HepG2 (cell line): ENCODE measurements at regions not wholly inside any gene's neighbourhood (a gene's known extent, or its start where the extent isn't known, plus 50 kb on each side); places are given as distances from the start of the nearest gene placed in this dataset.

Source experiments
- ARHGAP35 ChIP-seq: sonication (generic); formaldehyde crosslinking; IDR thresholded peaks from 2 replicates; pipeline ENCODE4 v1.9.0; 2022; ENCODE audit warnings: mild to moderate bottlenecking, inconsistent platforms, moderate library complexity, missing genetic modification reagents, borderline replicate concordance
- EHMT2 ChIP-seq: fragments of 200-600 bp; sonication (generic); IDR thresholded peaks from 2 replicates; pipeline ENCODE4 v1.7.0; 2017; ENCODE audit warnings: antibody characterized with exemption, low read depth, low read length, borderline replicate concordance
- FOXP4 ChIP-seq: sonication (generic); formaldehyde crosslinking; IDR thresholded peaks from 2 replicates; pipeline ENCODE4 v1.4.0; 2020; ENCODE audit warnings: missing genetic modification reagents
- HMGA1 ChIP-seq: sonication (generic); formaldehyde crosslinking; conservative IDR thresholded peaks from 2 replicates; pipeline ENCODE4 v1.4.0; 2020; ENCODE audit warnings: missing genetic modification reagents
- HNRNPUL1 ChIP-seq: fragments of 200-400 bp; formaldehyde crosslinking; IDR thresholded peaks from 2 replicates; pipeline ENCODE4 v1.6.1; 2017; ENCODE audit warnings: low read depth, mild to moderate bottlenecking, low read length, moderate library complexity
- MEIS2 ChIP-seq: sonication (generic); formaldehyde crosslinking; IDR thresholded peaks from 2 replicates; pipeline ENCODE4 v1.9.0; 2021; ENCODE audit warnings: mild to moderate bottlenecking, missing genetic modification reagents
- MIXL1 ChIP-seq: IDR thresholded peaks from 2 replicates; pipeline ENCODE4 v1.6.1; 2016
- NFE2L2 ChIP-seq: fragments of 150-350 bp; IDR thresholded peaks from 2 replicates; pipeline ENCODE4 v1.6.1; 2014; ENCODE audit warnings: low read length
- NONO ChIP-seq, 2 experiments: fragments of 450-650 bp in 1 of 2; sonication (generic) in 1 of 2; formaldehyde crosslinking in 1 of 2; IDR thresholded peaks in 1 of 2; conservative IDR thresholded peaks in 1 of 2; 2 replicates each; pipeline versions ENCODE4 v1.6.1 to v1.8.0; 2017 to 2022; ENCODE audit warnings: mild to moderate bottlenecking in 1 of 2, missing genetic modification reagents in 1 of 2, moderate library complexity in 1 of 2
- POLR2AphosphoS5 ChIP-seq: IDR thresholded peaks from 2 replicates; pipeline ENCODE4 v1.6.1; 2012; ENCODE audit warnings: low read depth, low read length
- REST ChIP-seq, 2 experiments: IDR thresholded peaks; 2 replicates each; pipeline ENCODE4 v1.6.1; 2011 to 2012; ENCODE audit warnings: low read length in 2 of 2, borderline replicate concordance in 1 of 2, low read depth in 1 of 2, mild to moderate bottlenecking in 1 of 2, moderate library complexity in 1 of 2
- RNF219 ChIP-seq: sonication (generic); formaldehyde crosslinking; IDR thresholded peaks from 2 replicates; pipeline ENCODE4 v1.5.0; 2020; ENCODE audit warnings: mild to moderate bottlenecking, missing genetic modification reagents
- SALL1 ChIP-seq: sonication (generic); formaldehyde crosslinking; IDR thresholded peaks from 2 replicates; pipeline ENCODE4 v1.8.0; 2022; ENCODE audit warnings: mild to moderate bottlenecking, missing genetic modification reagents
- SIX1 ChIP-seq: sonication (generic); formaldehyde crosslinking; IDR thresholded peaks from 2 replicates; pipeline ENCODE4 v1.4.0; 2020; ENCODE audit warnings: missing genetic modification reagents, borderline replicate concordance
- SMYD3 ChIP-seq: sonication (generic); formaldehyde crosslinking; IDR thresholded peaks from 2 replicates; pipeline ENCODE4 v1.8.1; 2023; ENCODE audit warnings: mild to moderate bottlenecking, missing genetic modification reagents
- SOX5 ChIP-seq: IDR thresholded peaks from 2 replicates; pipeline ENCODE4 v1.6.1; 2016; ENCODE audit warnings: borderline replicate concordance
- SP1 ChIP-seq, 2 experiments: fragments of 450-650 bp in 1 of 2; sonication (generic) in 1 of 2; formaldehyde crosslinking in 1 of 2; IDR thresholded peaks; 2 replicates each; pipeline versions ENCODE4 v1.4.0 to v1.6.1; 2016 to 2020; ENCODE audit warnings: missing genetic modification reagents in 1 of 2
- TEAD2 ChIP-seq: sonication (generic); formaldehyde crosslinking; IDR thresholded peaks from 2 replicates; pipeline ENCODE4 v1.9.0; 2021; ENCODE audit warnings: missing genetic modification reagents
- WIZ ChIP-seq: sonication (generic); formaldehyde crosslinking; IDR thresholded peaks from 2 replicates; pipeline ENCODE4 v1.5.1; 2020; ENCODE audit warnings: mild to moderate bottlenecking, missing genetic modification reagents
- ZNF354B ChIP-seq: sonication (generic); formaldehyde crosslinking; IDR thresholded peaks from 2 replicates; pipeline ENCODE4 v1.8.0; 2022; ENCODE audit warnings: mild to moderate bottlenecking, missing genetic modification reagents
- ZNF431 ChIP-seq: sonication (generic); formaldehyde crosslinking; IDR thresholded peaks from 2 replicates; pipeline ENCODE4 v1.9.0; 2022; ENCODE audit warnings: missing genetic modification reagents, low read depth, mild to moderate bottlenecking, borderline replicate concordance

- TF ChIP-seq ARHGAP35 (CRISPR knock-in tag) (no peak), SALL1 (CRISPR knock-in tag) (peak; percentile 28; the same call in 1 of the 2 replicates), REST (IDR thresholded peaks at IDR 0.05; ENCODE audit: borderline replicate concordance in 1 of 2, low read depth in 1 of 2, low read length in 2 of 2) (peak; percentile 82 to 93), FOXP4 (CRISPR knock-in tag) (no peak), ZNF431 (CRISPR knock-in tag) (no peak), RNF219 (CRISPR knock-in tag) (no peak), TEAD2 (CRISPR knock-in tag) (no peak), SIX1 (CRISPR knock-in tag) (no peak), SP1 (IDR thresholded peaks at IDR 0.05) (no peak), SP1 (CRISPR knock-in tag; IDR thresholded peaks at IDR 0.05) (no peak), MIXL1 (CRISPR knock-in tag) (0 out of 2 replicates have a peak, but pooled peaks have one; percentile 14), WIZ (CRISPR knock-in tag) (peak; percentile 89), SMYD3 (CRISPR knock-in tag) (no peak), EHMT2 (peak; percentile 95), SOX5 (CRISPR knock-in tag) (no peak), ZNF354B (no peak), NONO (IDR thresholded peaks at IDR 0.05) (no peak), NONO (CRISPR knock-in tag; conservative IDR thresholded peaks at IDR 0.05) (no peak), POLR2AphosphoS5 (no peak), MEIS2 (CRISPR knock-in tag) (no peak), HMGA1 (CRISPR knock-in tag) (no peak), NFE2L2 (no peak), HNRNPUL1 (no peak)
These were observed 116.6 kb upstream of the UQCRFS1 start (continued) for GRCh38 chr19:29329460-29330134.
